Neural progenitor cell (in vitro differentiated cells): ENCODE measurements at regions not wholly inside any gene's neighbourhood (a gene's known extent, or its start where the extent isn't known, plus 50 kb on each side); places are given as distances from the start of the nearest gene placed in this dataset.

Experiments
- CTCF ChIP-seq: fragments of 200-600 bp; sonication (generic); IDR thresholded peaks from 2 replicates; pipeline ENCODE4 v1.5.1; 2017; ENCODE audit warnings: antibody characterized with exemption, mild to moderate bottlenecking
- EZH2 ChIP-seq: fragments of 200-600 bp; sonication (generic); IDR thresholded peaks from 2 replicates; pipeline ENCODE4 v1.6.1; 2017; ENCODE audit warnings: antibody characterized with exemption, mild to moderate bottlenecking, moderate library complexity

GRCh38 chr9:103894184-103894583 lies 199.9 kb upstream of the SMC2 start:
- TF ChIP-seq CTCF (no peak), EZH2 (no peak)
